HUES6 (cell line): ENCODE measurements at regions not wholly inside any gene's neighbourhood (a gene's known extent, or its start where the extent isn't known, plus 50 kb on each side); places are given as distances from the start of the nearest gene placed in this dataset.
A peak's percentile ranks its signal among the peaks of the same experiment; 100 is the strongest.

Source experiments
- H3K27ac ChIP-seq: 2 replicates; pipeline ENCODE4 v1.7.0; 2013; ENCODE audit warnings: low read depth, mild to moderate bottlenecking, low read length, inconsistent platforms
- H3K27me3 ChIP-seq: 2 replicates; pipeline ENCODE4 v1.6.1; 2013; ENCODE audit warnings: low read length; ENCODE audit not compliant: control insufficient read depth, insufficient read depth
- H3K36me3 ChIP-seq: 2 replicates; pipeline ENCODE4 v1.6.1; 2013; ENCODE audit warnings: low read length; ENCODE audit not compliant: control insufficient read depth, insufficient read depth
- H3K4me1 ChIP-seq: 2 replicates; pipeline ENCODE4 v1.6.1; 2013; ENCODE audit warnings: low read length; ENCODE audit not compliant: control insufficient read depth, insufficient read depth
- H3K4me3 ChIP-seq: 2 replicates; pipeline ENCODE4 v1.5.1; 2013; ENCODE audit warnings: low read depth, low read length
- H3K9ac ChIP-seq: one replicate; pipeline ENCODE4 v1.6.1; 2013; ENCODE audit warnings: mild to moderate bottlenecking, low read length
- H3K9me3 ChIP-seq: 2 replicates; pipeline ENCODE4 v1.6.1; 2013; ENCODE audit warnings: low read depth, low read length; ENCODE audit not compliant: control insufficient read depth, insufficient read depth

GRCh38 chr12:126700096-126700495, 1566.9 kb upstream of the TMEM132C start:
- no peaks in the 10 kb centered on the region for H3K9me3 ChIP-seq
- H3K27ac ChIP-seq, result no peak overlapping the region

GRCh38 chr12:126704609-126705008, 1562.4 kb upstream of the TMEM132C start:
- no peak overlapping the region for H3K27ac ChIP-seq
- H3K4me1 ChIP-seq, result no peaks in the 10 kb centered on the region
- no peaks in the 10 kb centered on the region for H3K36me3 ChIP-seq
- H3K27me3 ChIP-seq, result no peaks in the 10 kb centered on the region; the same call in 1 of the 2 replicates
- H3K9me3 ChIP-seq, result no peaks in the 10 kb centered on the region
- H3K4me3 ChIP-seq, result no peak overlapping the region
- H3K9ac ChIP-seq, result no peak overlapping the region

More at GRCh38 chr12:126700096-126700495, 1566.9 kb upstream of the TMEM132C start:
- H3K27me3 ChIP-seq, result no peaks in the 10 kb centered on the region; the same call in 1 of the 2 replicates
- no peaks in the 10 kb centered on the region for H3K36me3 ChIP-seq
- no peak overlapping the region for H3K4me3 ChIP-seq
- H3K4me1 ChIP-seq, result no peaks in the 10 kb centered on the region
- H3K9ac ChIP-seq, result no peak overlapping the region

- no peaks in the 10 kb centered on the region for H3K4me1 ChIP-seq
- H3K27ac ChIP-seq, result no peak overlapping the region
- no peaks in the 10 kb centered on the region; the same call in 1 of the 2 replicates for H3K27me3 ChIP-seq
- H3K36me3 ChIP-seq, result no peaks in the 10 kb centered on the region
- no peak overlapping the region for H3K9ac ChIP-seq
- H3K9me3 ChIP-seq, result no peaks in the 10 kb centered on the region
- H3K4me3 ChIP-seq, result no peak overlapping the region
Measured at GRCh38 chr12:126706300-126706699, 1560.7 kb upstream of the TMEM132C start.

GRCh38 chr12:126708492-126708896, 1558.5 kb upstream of the TMEM132C start:
- Histone ChIP-seq H3K4me1 (no peaks in the 10 kb centered on the region), H3K27me3 (no peaks in the 10 kb centered on the region), H3K9me3 (no peaks in the 10 kb centered on the region), H3K36me3 (no peaks in the 10 kb centered on the region), H3K4me3 (no peak overlapping the region), H3K9ac (no peak overlapping the region), H3K27ac (no peak overlapping the region)

- Histone ChIP-seq H3K36me3 (no peaks in the 10 kb centered on the region), H3K4me3 (no peak overlapping the region), H3K9me3 (peaks cover 7% of the 10 kb centered on the region), H3K27me3 (peaks cover 6% of the 10 kb centered on the region; the same call in 1 of the 2 replicates), H3K9ac (no peak overlapping the region), H3K4me1 (no peaks in the 10 kb centered on the region), H3K27ac (no peak overlapping the region)
Measured at GRCh38 chr12:126718365-126718764, 1548.6 kb upstream of the TMEM132C start.

GRCh38 chr12:126719912-126720705, 1546.9 kb upstream of the TMEM132C start:
- no peak overlapping the region for H3K9ac ChIP-seq
- no peaks in the 10 kb centered on the region for H3K4me1 ChIP-seq
- H3K27me3 ChIP-seq, result peaks cover 23% of the 10 kb centered on the region
- H3K4me3 ChIP-seq, result no peak overlapping the region
- H3K9me3 ChIP-seq, result peaks cover 7% of the 10 kb centered on the region
- H3K36me3 ChIP-seq, result no peaks in the 10 kb centered on the region
- no peak overlapping the region for H3K27ac ChIP-seq

- no peak overlapping the region for H3K27ac ChIP-seq
- no peaks in the 10 kb centered on the region for H3K9me3 ChIP-seq
- no peak overlapping the region for H3K9ac ChIP-seq
- H3K4me3 ChIP-seq, result peak overlapping the region; percentile 53
- H3K36me3 ChIP-seq, result no peaks in the 10 kb centered on the region
- H3K4me1 ChIP-seq, result peaks cover 9% of the 10 kb centered on the region; the same call in 1 of the 2 replicates
- peaks cover 80% of the 10 kb centered on the region for H3K27me3 ChIP-seq
Measured at GRCh38 chr12:126726481-126727217, 1540.3 kb upstream of the TMEM132C start.

- no peak overlapping the region for H3K27ac ChIP-seq
- H3K9me3 ChIP-seq, result no peaks in the 10 kb centered on the region
- H3K9ac ChIP-seq, result no peak overlapping the region
- H3K4me3 ChIP-seq, result peak overlapping the region; percentile 53
- peaks cover 85% of the 10 kb centered on the region for H3K27me3 ChIP-seq
- peaks cover 9% of the 10 kb centered on the region; the same call in 1 of the 2 replicates for H3K4me1 ChIP-seq
- no peaks in the 10 kb centered on the region for H3K36me3 ChIP-seq
Measured at GRCh38 chr12:126727218-126728075, 1539.5 kb upstream of the TMEM132C start.

- Histone ChIP-seq H3K4me1 (peaks cover 8% of the 10 kb centered on the region; the same call in 1 of the 2 replicates), H3K9me3 (no peaks in the 10 kb centered on the region), H3K27me3 (peaks cover 30% of the 10 kb centered on the region), H3K36me3 (no peaks in the 10 kb centered on the region), H3K4me3 (no peak overlapping the region), H3K9ac (no peak overlapping the region), H3K27ac (no peak overlapping the region)
Measured at GRCh38 chr12:126734296-126734695, 1532.7 kb upstream of the TMEM132C start.

- Histone ChIP-seq H3K9me3 (no peaks in the 10 kb centered on the region), H3K27me3 (peaks cover 26% of the 10 kb centered on the region), H3K4me1 (peaks cover 8% of the 10 kb centered on the region; the same call in 1 of the 2 replicates), H3K4me3 (no peak overlapping the region), H3K9ac (no peak overlapping the region), H3K36me3 (no peaks in the 10 kb centered on the region), H3K27ac (no peak overlapping the region)
Measured at GRCh38 chr12:126734710-126735109, 1532.3 kb upstream of the TMEM132C start.
